ENCODE measurements at regions not wholly inside any gene's neighbourhood (a gene's known extent, or its start where the extent isn't known, plus 50 kb on each side); places are given as distances from the start of the nearest gene placed in this dataset.

- TF ChIP-seq YY1 (IDR thresholded peaks at IDR 0.05; ENCODE audit: insufficient read depth, insufficient read length) (no peak), SUZ12 (IDR thresholded peaks at IDR 0.05; ENCODE audit: extremely low read depth, insufficient read depth, insufficient read length) (no peak)
Measured at GRCh38 chr4:4613641-4614286, 71.9 kb upstream of the STX18 start.
